ENCODE measurements at regions not wholly inside any gene's neighbourhood (a gene's known extent, or its start where the extent isn't known, plus 50 kb on each side); places are given as distances from the start of the nearest gene placed in this dataset.

- DNase-seq (ENCODE audit: low spot score in 2 of 2): no peak
- no peak overlapping the region for H3K4me3 ChIP-seq
- intact Hi-C loops (cut with DNase I; ENCODE audit: low total_unique reads): no loop called here
- H3K4me1 ChIP-seq: no peaks in the 10 kb centered on the region
- TF ChIP-seq POLR2AphosphoS5 (IDR thresholded peaks at IDR 0.05): no peak
- TF ChIP-seq POLR2A (IDR thresholded peaks at IDR 0.05): no peak
- no peak for TF ChIP-seq CTCF (IDR thresholded peaks at IDR 0.05)
- H3K9me3 ChIP-seq: peaks cover 15 to 45% of the 10 kb centered on the region in 2 donors
- H3K27ac ChIP-seq: no peak overlapping the region
- no peaks in the 10 kb centered on the region for H3K36me3 ChIP-seq
- no peaks in the 10 kb centered on the region for H3K27me3 ChIP-seq
These were observed 339.7 kb downstream of the KIF4B start for GRCh38 chr5:155353231-155353630.

GRCh38 chr5:155366096-155366495 is 352.5 kb downstream of the KIF4B start:
- no peak overlapping the region for H3K4me3 ChIP-seq
- H3K27me3 ChIP-seq: no peaks in the 10 kb centered on the region
- H3K27ac ChIP-seq: no peak overlapping the region
- H3K36me3 ChIP-seq: no peaks in the 10 kb centered on the region
- H3K9me3 ChIP-seq: no peaks in the 10 kb centered on the region
- TF ChIP-seq POLR2AphosphoS5 (IDR thresholded peaks at IDR 0.05) (no peak), POLR2A (IDR thresholded peaks at IDR 0.05) (no peak), CTCF (IDR thresholded peaks at IDR 0.05) (no peak)
- intact Hi-C loops (cut with DNase I; ENCODE audit: low total_unique reads): no loop called here
- H3K4me1 ChIP-seq: no peaks in the 10 kb centered on the region
- DNase-seq (ENCODE audit: low spot score in 2 of 2): no peak

- no peak for DNase-seq (ENCODE audit: low spot score in 2 of 2)
- Histone ChIP-seq H3K27ac (no peak overlapping the region), H3K36me3 (no peaks in the 10 kb centered on the region), H3K27me3 (no peaks in the 10 kb centered on the region), H3K4me1 (no peaks in the 10 kb centered on the region), H3K4me3 (no peak overlapping the region), H3K9me3 (peaks cover 0 to 8% of the 10 kb centered on the region in 2 donors)
- TF ChIP-seq POLR2AphosphoS5 (IDR thresholded peaks at IDR 0.05) (no peak), POLR2A (IDR thresholded peaks at IDR 0.05) (no peak), CTCF (IDR thresholded peaks at IDR 0.05) (no peak)
- intact Hi-C loops (cut with DNase I; ENCODE audit: low total_unique reads): no loop called here
These were observed 354.3 kb downstream of the KIF4B start for GRCh38 chr5:155367841-155368240.

- TF ChIP-seq CTCF (IDR thresholded peaks at IDR 0.05) (no peak), POLR2AphosphoS5 (IDR thresholded peaks at IDR 0.05) (no peak)
- Histone ChIP-seq H3K4me3 (no peak overlapping the region), H3K27me3 (no peaks in the 10 kb centered on the region), H3K4me1 (no peaks in the 10 kb centered on the region), H3K36me3 (no peaks in the 10 kb centered on the region), H3K9me3 (peaks cover 0 to 8% of the 10 kb centered on the region in 2 donors), H3K27ac (no peak overlapping the region)
- DNase-seq (ENCODE audit: low spot score in 2 of 2): no peak
- intact Hi-C loops (cut with DNase I; ENCODE audit: low total_unique reads): no loop called here
These were observed 354.9 kb downstream of the KIF4B start for GRCh38 chr5:155368490-155368889.

- Histone ChIP-seq H3K27me3 (no peaks in the 10 kb centered on the region), H3K4me3 (no peak overlapping the region), H3K36me3 (no peaks in the 10 kb centered on the region), H3K9me3 (peaks cover 0 to 3% of the 10 kb centered on the region in 2 donors), H3K4me1 (no peaks in the 10 kb centered on the region), H3K27ac (no peak overlapping the region)
- TF ChIP-seq POLR2A (IDR thresholded peaks at IDR 0.05): no peak
- TF ChIP-seq CTCF (IDR thresholded peaks at IDR 0.05): no peak
- TF ChIP-seq POLR2AphosphoS5 (IDR thresholded peaks at IDR 0.05): no peak
- DNase-seq (ENCODE audit: low spot score in 2 of 2): no peak
- intact Hi-C loops (cut with DNase I; ENCODE audit: low total_unique reads): no loop called here
These were observed 366.9 kb downstream of the KIF4B start for GRCh38 chr5:155380480-155380879.
